ENCODE measurements at regions not wholly inside any gene's neighbourhood (a gene's known extent, or its start where the extent isn't known, plus 50 kb on each side); places are given as distances from the start of the nearest gene placed in this dataset.

DNA sequence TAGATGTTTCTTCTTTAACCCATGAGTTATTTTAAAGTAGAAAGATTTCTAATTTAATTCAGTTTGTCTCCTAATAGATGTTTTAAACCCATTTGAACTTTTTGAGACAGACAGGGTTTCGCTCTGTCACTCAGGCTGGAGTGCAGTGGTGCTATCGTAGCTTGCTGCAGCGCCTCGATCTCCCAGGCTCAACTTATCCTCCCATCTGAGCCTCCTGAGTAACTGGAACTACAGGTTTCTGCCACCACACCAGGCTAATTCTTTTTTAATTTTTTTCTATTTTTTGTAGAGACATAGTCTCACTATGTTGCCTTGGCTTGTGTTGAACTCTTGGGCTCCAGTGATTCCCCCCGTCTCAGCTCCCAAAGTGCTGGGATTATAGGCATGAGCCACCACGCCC lies 53.0 kb upstream of the RAB18 start:
- FAIRE-seq, result no peak

DNA sequence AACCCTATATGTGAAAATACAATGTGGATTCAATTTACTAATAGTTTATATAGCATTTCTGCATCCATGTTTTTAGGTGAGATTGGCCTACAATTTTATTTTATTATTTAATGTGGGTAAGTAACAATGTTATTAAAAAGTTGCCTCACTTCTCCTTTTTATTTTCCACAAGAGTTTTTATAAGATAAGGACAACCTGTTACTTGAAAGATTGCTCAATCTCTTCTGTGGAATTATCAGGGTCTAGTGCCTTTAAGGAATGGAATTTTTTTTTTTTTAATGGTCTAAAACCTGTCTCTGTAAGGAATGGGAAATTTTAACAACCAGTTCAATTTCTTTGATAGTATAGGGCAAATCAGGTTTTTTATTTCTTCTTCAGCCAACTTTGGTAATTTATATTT lies 53.9 kb upstream of the RAB18 start:
- FAIRE-seq, result no peak

DNA sequence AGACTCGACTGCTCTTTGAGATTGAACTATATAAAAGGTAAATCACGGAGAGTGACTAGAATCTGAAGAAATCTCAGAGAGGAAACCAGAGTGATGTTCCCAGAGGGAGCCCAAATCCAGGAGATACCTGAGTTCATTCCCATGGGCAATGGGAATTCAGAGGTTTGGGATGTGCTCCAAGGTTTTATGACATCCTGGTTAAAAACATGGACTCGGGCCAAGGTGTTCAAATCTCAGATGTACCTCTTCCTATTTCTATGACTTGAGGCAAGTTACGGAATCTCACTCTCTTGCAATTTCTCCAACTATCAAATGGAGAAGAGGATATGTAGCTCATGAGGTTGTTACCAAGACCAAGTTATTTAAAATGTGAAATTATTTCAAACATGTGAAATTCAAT lies 54.5 kb upstream of the RAB18 start:
- no peak for FAIRE-seq

DNA sequence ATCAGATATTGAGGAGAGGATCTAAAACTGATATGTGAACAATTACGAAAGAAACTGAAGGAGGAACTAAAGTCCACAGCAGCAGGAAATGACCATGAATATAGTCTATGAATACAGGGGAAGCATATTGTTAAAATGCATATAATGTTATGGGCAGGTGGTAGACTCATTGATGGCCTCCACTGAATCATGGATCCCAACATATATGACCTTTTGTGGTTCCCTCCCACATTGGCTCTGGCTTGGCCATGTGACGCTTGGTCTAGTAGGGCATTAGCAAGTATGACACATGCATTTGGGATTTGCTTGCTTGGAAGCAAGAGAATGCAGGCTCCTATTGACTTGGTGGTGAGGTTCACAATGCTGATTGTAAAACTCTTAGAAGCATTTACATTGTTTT lies 55.2 kb upstream of the RAB18 start:
- no peak for FAIRE-seq

DNA sequence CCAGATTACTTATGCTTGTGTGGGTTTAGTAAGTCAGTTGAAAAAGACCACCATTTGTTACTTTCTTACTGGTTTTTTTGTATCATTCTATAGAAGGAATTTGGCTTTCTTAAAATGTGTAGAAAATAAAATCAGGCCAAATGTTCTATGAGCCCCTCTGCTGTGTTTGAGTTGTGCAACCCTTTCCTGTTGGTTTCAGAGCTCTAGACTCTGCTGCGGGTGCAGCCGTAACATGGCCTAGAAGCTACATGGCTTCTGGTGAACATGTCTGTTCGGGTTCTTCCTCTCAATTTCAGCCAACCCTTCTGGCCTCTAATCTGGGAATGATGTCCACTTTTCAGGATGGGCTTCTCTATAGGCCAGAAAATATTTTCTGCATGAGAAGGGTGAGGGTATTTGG lies 56.6 kb upstream of the RAB18 start:
- no peak for FAIRE-seq

DNA sequence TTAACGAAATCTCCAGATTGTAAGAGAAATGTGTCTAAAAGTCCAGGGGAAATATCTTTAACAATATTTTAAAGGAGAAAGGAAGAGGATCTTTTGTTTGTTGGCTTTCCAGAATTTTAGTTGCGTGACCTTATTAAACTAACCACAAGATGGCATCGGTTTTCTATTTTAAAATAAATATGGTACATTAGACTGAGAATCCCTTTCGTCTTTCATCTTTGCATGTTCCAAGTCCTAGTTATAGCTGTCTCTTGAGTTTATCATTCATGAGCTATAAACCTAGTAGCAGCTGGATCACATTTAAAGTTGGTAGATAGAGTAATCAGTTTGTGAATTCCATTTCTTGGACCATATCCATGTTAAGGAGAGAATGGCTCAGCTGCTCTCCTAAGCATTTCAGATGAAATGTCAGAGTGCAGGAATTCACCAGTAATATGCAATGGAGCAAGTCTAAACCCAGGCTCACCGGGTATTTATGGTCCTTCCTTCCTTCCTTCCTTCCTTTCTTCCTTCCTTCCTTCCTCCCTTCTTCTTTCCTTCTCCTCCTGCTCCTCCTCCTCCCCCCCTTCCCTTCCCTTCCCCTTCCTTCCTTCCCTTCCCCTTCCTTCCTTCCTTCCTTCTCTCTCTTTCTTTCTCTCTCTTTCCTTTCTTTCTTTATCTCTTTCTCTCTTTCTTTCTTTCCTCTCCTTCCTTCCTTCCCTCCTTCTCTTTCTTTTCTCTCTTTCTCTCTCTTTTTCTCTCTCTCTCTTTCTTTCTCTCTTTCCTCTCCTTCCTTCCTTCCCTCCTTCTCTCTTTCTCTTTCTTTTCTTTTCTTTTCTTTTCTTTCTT lies 57.8 kb upstream of the RAB18 start:
- FAIRE-seq, result peak; percentile 90

DNA sequence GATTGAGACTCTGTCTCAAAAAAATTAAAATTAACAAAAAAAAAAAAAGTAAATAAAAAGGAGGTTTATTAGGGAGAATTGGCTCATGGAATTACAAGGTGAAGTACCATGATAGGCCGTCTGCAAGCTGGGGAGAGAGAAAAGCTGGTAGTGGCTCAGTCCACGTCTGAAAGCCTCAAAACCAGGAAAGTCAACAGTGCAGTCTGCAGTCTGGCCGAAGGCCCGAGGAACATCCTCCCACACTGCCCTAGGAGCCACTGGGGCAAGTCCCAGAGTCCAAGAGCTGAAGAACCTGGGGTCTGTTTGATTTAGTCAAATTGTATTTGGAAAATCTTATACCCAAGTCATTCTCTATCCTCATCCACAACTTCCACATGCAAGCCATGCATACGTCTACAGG lies 59.0 kb upstream of the RAB18 start:
- FAIRE-seq, result no peak

DNA sequence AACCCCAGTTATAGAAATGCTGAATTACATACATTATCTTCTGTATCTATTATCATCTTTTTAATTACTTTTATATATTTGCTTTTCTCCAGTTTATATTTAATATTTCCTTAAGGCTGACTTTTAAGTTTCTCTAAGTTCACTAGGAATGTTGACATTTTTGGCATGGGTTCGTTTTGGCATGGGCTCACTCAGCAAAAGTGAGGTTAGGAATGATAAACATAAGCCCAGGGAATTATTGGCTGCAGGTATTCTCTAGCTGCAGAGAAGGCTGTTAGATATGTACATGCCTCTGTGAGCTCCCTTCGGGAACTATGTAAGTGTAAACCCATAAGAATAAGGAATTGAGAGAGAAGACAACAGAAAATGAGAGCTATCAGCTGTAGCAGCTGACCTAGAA lies 63.6 kb upstream of the RAB18 start:
- no peak for FAIRE-seq

DNA sequence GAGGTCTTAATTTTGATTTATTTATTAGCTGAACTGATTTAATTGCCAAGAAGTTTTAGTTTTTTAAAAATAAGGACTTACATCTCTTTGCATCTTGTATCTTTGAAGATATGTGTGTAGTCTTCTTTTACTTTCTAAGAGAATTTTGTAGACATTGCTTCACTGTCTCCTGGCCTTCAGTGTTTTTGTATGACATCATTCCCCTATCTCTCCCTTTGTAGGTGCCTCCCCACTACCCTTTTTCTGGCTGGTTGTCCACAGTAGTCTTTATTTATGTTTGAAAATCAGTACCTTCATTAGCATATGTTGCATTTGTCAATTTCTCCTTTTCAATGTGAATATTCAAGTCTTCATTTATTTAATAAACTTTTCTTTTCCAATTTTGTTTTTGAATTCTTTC lies 64.1 kb upstream of the RAB18 start:
- FAIRE-seq, result no peak

DNA sequence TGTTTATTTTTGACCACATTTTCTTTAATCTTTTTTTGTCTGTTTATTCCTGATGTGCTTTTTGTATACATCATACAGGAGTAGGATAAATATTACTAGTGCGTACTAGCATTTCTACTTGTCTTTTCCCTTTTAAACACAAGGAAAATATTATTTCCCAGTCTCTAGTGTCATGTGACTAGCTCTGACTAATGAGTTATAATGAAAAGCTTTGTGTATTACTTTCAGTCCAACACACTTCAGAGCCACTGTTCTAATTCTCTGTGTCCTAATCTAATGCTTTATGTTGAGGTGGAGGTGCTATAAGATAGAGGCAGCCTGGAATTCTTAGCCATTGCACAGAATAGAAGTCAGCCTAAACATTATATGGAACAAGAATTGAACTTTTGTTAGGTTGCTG lies 65.0 kb upstream of the RAB18 start:
- FAIRE-seq, result no peak

DNA sequence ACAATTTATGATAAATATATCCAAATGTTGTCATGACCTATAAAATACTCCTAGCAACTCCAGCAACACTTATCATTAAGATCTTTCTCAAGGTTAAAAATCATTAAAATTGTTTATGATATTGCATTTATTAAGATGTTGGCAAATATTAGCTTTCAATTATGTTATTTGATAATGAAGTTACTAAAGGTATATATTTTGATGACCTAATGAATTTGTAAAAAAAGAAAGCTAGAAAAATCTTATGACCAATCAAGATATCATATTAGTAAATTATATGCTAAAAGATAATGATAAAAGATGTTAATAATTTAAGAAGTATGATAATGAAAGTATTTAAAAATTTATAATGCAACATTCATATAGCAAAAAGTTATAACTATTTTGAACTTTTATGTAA lies 66.3 kb upstream of the RAB18 start:
- peak; percentile 39 for FAIRE-seq

DNA sequence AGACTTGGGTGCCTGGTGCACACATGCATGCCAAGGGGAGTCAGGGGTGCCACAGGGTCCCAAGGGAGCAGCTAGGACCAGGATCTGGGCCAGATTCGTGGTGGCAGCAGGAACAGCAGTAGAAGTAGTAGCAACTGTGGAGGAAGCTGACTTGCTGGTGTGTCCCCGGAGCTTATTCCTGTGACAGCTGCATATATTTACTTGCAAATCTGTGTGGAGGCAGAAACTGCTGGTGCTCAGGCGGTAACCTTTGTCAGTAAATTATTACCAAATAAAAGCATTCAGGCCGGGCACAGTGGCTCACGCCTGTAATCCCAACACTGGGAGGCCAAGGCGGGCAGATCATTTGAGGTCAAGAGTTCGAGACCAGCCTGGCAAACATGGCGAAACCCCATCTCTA lies 67.4 kb upstream of the RAB18 start:
- no peak for FAIRE-seq

DNA sequence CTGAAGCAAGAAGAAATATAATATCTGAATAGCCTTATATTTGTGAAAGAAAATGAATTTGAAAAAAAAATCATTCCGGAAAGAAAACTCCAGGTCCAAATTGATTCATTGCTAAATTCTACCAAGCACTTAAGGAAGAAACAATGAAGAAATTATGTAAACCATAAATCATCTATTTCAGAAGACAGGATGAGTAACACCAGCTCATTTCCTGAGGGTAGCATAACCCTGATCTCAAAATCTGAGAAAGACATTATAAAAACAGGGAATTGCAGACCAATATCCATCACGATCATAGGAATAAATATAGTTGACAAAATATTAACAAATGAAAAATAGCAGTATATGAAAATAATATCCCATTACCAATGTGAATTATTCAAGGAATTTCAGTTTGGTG lies 70.1 kb upstream of the RAB18 start:
- FAIRE-seq, result no peak

DNA sequence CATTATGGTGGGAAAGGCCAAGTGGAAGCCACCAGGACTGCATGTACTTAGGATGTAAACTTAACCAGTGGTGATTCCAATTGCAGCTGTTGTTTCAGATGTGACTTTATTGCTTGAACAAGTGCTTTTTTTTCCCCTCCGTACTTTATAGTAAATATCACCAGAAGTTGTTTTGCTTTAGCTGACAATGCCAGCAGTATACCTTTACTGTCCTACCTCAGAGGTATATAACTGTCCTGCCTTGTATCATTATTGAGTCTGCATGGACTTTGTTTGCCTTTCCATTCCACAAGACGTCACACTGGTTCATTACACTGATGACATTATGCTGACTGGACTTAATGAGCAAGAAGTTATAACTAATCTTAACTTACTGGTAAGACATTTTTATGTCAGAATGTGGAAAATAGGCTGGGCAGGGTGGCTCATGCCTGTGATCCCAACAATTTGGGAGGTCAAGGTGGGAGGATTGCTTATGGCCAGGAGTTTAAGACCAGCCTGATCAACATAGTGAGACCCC lies 77.1 kb upstream of the RAB18 start:
- FAIRE-seq, result no peak

DNA sequence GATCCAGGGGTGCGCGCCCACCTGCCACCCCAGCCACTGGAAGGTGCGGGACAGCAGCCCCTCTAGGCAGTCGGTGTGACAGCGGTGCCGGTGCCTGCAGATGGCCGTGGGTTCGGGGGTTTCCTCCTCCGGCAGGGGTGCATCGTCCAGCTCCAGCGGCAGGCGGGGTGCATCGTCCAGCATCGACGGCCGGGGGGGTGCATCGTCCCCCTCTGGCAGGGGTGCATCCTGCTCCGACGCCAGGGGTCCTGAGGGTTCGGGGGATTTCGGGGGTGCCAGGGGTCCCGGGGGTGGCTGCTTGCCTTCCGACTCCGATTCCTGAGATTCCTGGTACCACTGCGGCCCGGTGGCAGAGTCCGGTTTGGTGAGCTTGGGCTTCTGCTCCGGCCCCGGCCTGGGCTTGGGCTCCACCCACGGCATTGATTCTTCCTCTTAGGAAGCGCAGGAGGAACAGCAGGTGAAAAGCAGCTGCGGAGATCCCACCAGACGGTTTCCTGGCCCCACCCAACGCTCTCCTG lies 90.2 kb upstream of the RAB18 start:
- no peak for FAIRE-seq

DNA sequence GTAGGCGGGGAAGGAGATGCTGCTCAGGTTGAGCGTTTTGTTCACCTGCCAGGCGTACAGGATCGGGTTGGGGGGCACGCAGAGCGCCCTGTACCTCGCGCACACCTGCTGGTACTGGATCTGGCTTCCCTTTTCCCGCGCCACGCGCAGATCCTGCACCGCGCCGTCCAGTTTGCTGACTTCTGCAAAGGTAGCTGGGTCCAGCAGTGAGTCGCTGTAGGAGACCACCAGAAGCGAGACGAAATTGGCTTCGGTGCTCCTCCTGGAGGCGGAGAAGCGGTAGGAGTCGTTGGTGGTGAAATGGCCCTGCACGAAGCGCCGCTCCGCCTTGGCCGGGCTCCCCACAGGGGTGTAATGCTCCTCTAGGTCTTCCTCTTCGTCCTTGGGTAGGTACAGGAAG lies 90.7 kb upstream of the RAB18 start:
- no peak for FAIRE-seq

DNA sequence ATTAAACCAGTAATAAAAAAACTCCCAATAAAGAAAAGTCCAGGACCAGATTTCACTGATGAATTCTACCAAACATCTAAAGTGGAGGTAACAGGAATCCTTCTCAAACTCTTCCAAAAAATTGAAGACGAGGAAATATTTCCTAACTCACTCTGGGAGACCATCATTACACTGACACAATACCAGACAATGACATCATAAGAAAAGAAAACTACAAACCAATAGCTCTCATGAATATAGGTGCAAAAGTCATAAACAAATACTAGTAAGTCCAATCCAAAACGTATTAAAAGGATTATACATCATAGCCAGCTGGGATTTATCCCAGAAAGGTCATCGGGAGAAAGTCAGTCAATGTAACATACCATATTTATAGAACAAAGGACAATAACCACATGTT lies 94.0 kb upstream of the RAB18 start:
- no peak for FAIRE-seq

DNA sequence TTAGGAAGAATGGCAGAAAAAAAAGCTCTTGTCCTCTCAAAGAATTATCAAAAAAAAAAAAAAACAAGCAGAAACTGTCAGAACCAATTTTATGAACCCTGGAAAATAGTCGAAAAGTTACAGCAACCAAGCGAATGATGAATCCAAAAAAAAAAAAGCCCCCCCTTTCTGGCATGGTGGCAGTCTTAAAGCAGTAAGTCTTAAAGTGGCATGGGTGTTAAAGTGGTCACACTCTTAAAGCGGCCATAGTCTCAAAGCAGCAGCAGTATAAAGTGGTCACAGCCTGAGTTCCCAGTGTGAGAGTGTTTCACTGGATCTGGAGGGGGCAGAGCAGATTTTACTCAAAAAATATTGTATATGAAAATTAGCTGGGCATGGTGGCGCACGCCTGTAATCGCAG lies 96.8 kb upstream of the RAB18 start:
- FAIRE-seq, result no peak

DNA sequence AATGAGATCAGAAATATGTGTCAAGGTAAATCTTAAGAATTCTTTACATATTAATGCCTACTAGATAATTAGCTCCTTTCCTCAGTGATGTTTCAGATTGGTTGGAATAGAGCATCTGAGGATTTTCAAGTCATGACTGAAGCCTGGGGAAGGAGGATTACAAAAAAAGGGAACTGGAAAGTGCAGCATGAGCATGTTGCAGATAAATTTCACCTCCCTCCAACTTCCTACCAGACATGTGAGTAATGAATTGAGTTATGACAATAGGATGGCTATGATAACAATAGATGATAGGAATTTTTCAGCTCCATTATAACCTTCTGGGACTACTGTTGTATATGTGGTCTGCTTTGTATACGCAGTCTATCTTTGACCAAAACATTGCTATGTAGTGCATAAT lies 104.2 kb upstream of the RAB18 start:
- no peak for FAIRE-seq

DNA sequence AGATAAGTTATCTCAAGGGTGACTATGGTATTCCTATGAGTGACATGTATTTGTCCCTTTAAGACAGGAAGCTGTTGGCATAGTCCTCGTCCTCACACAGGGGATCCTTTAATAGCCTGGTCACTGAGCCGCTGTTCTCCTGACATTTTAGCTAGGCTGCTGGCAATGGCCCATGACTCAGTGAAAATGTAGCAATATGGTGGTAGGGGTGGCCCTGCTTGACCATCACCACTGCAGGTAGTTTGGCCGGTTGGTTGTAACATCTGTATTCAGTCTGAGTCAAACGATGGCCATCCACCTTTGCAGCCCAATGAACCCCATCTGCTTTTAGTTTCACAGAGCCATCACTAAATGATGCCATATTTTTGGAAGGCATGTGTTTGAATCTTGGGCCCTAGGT lies 110.1 kb upstream of the RAB18 start:
- no peak for FAIRE-seq

DNA sequence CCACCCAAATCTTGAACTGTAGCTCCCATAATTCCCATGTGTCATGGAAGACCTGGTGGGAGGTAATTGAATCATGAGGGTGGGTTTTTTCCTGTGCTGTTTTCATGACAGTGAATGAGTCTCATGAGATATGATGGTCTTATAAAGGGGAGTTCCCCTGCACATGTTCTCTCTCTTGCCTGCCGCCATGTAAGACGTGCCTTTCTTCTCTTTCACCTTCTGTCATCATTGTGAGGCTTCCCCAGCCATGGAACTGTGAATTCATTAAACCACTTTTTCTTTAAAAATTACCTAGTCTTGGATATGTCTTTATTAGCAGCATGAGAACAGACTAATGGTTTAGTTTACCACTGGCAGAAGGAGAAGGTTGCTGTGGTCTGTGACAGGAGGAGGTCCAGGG lies 111.5 kb upstream of the RAB18 start:
- no peak for FAIRE-seq

DNA sequence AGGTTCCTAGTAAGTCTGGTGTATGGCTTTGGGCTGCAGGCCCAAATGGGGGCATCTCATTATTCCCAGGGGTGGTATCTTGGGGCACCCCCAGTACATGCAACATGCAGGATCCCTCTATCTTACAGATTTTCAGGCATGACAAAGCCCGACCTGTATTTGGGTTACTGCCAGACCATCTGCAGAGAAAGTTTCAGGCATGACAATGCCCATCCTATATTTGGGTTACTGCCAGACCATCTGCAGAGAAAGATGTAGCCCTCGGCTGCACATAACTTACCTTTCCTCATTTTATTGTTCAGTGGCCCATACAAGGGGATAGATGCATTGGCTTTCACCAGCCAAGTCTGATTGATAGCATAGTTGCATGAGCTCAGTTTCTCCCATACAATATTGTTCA lies 112.2 kb upstream of the RAB18 start:
- no peak for FAIRE-seq

DNA sequence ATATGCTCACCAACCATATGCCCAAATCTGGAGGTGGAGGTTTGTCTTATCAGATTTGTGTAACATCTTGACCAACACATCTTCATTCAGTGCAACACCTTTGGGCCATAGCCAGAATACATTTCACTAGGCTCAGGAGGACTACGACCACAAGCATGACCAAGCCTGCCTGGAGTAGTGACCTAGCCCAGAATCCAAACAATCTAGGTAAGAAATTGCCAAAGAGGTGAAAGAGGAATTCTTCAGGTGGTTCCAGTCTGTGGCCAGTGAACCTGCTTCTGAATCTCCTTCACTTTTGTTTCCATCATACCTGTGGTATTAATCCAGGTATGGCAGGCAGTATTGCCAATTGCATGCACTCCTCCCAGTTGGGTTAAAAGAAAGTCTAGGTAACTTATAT lies 112.8 kb upstream of the RAB18 start:
- FAIRE-seq, result no peak

DNA sequence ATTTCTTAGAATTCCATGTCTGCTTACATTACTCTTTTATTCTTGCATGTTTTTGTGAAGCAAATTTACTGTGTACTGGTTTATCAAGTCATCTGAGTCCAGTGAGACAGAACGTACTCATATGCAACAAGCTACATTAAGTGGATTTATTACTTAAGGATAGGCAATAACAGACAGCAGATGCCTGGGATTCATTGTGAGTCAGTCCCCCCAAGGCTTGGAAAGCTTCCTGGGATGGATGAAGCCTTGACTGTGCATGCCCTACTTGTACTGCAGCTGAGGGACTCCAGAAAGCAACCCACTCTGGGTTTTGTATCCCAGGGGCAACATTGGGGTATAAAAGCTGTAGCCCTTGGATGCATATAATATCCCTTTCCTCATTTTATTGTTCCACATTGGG lies 113.4 kb upstream of the RAB18 start:
- FAIRE-seq, result no peak
